ENCODE measurements at regions not wholly inside any gene's neighbourhood (a gene's known extent, or its start where the extent isn't known, plus 50 kb on each side); places are given as distances from the start of the nearest gene placed in this dataset.

DNA sequence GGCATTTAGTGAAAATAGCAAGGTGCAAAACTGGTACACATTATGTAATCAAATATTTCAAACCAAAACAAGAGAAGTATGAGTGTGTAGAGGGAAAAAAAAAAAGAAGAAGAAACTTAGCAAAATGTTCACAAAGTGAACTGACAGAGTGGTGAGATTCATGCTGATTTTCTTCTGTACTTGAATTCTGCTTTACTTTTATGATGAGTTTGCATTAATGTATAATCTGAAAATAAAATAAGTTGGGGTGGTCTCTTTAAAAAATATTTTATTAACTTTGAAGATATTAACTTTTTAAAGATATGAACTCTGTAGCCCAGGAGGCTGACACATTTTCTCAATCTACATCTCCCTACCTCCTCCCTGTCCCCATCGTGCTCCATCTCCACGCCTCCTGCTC is 185.1 kb downstream of the QDPR start:
- TF ChIP-seq ZNF274 (IDR thresholded peaks at IDR 0.05; ENCODE audit: low read depth, low read length) (no peak), YY1 (IDR thresholded peaks at IDR 0.05; ENCODE audit: insufficient read depth, insufficient read length) (no peak), SUZ12 (IDR thresholded peaks at IDR 0.05; ENCODE audit: extremely low read depth, insufficient read depth, insufficient read length) (no peak)
